ENCODE measurements at regions not wholly inside any gene's neighbourhood (a gene's known extent, or its start where the extent isn't known, plus 50 kb on each side); places are given as distances from the start of the nearest gene placed in this dataset.

GRCh38 chr7:46011501-46011900 lies 90.4 kb upstream of the IGFBP3 start:
- WGBS, 2 experiments (ENCODE audit: extremely low coverage in 1 of 2, insufficient coverage in 1 of 2, insufficient read length in 1 of 2, insufficient replicate concordance in 2 of 2, low coverage in 1 of 2, low lambda C conversion rate in 2 of 2, missing lambda C conversion rate in 1 of 2) = 89% methylated on average over 1 of the region's 1 CpG; no CpG with 5 or more reads in 1 of the 2 experiments
- no peak overlapping the region for H3K23ac ChIP-seq (ENCODE audit: insufficient read length)
- no peaks in the 10 kb centered on the region for H3K27me3 ChIP-seq (replicated peaks in 1 of 4; ENCODE audit: control insufficient read depth in 3 of 4, extremely low read depth in 1 of 4, insufficient read depth in 3 of 4, low read length in 3 of 4)
- H4K8ac ChIP-seq (ENCODE audit: extremely low read depth, insufficient read depth, low read length) = no peak overlapping the region
- H3K4ac ChIP-seq (replicated peaks; ENCODE audit: insufficient read length, low read depth, low read length) = no peak overlapping the region
- no peak overlapping the region for H3K27ac ChIP-seq (ENCODE audit: low read depth, low read length)
- no peak overlapping the region for H2BK20ac ChIP-seq (ENCODE audit: low read length)
- H3K4me1 ChIP-seq (replicated peaks in 1 of 4; ENCODE audit: control insufficient read depth in 3 of 4, insufficient read depth in 4 of 4, low read length in 3 of 4) = peaks cover 0 to 8% (median 5%) of the 10 kb centered on the region in 4 experiments; a peak in 5 of 7 replicates
- no peak overlapping the region for H3K56ac ChIP-seq (replicated peaks; ENCODE audit: insufficient read length, low read depth, low read length)
- DNase-seq (ENCODE audit: low read depth in 1 of 2, low spot score in 2 of 2) (no peak), FAIRE-seq (no peak)
- no peaks in the 10 kb centered on the region for H3K36me3 ChIP-seq (ENCODE audit: control insufficient read depth in 2 of 4, insufficient read depth in 4 of 4, low read length in 3 of 4)
- H3K79me2 ChIP-seq (ENCODE audit: control insufficient read depth in 1 of 2, insufficient read depth in 2 of 2, low read length in 2 of 2) = no peaks in the 10 kb centered on the region
- no peak overlapping the region for H4K91ac ChIP-seq (replicated peaks; ENCODE audit: insufficient read length, low read length)
- no peak overlapping the region for H2BK5ac ChIP-seq (ENCODE audit: low read depth, low read length)
- no peak overlapping the region for H2BK15ac ChIP-seq (ENCODE audit: low read length)
- no peak overlapping the region for H2AK5ac ChIP-seq (ENCODE audit: low read depth, low read length)
- H2BK12ac ChIP-seq (ENCODE audit: low read depth, low read length) = no peak overlapping the region
- no peak overlapping the region for H3K4me3 ChIP-seq (ENCODE audit: extremely low read depth in 1 of 4, insufficient read depth in 2 of 4, low read depth in 3 of 4, low read length in 4 of 4)
- POLR2A ChIA-PET (ENCODE audit: partially characterized antibody) = no interaction called here
- H3K9ac ChIP-seq (replicated peaks in 1 of 4; ENCODE audit: extremely low read depth in 1 of 4, low read depth in 3 of 4, low read length in 3 of 4) = no peak overlapping the region
- TF ChIP-seq GTF2F1 (IDR thresholded peaks at IDR 0.05; ENCODE audit: borderline replicate concordance, low read depth, low read length) (no peak), MAFK (IDR thresholded peaks at IDR 0.05; ENCODE audit: low read depth, low read length) (no peak)
- CTCF ChIA-PET (ENCODE audit: partially characterized antibody) = interaction anchor here (0.8 to 2.1 kb wide), 5 partner anchors 11 to 89 kb away, joined by 3 to 5 read pairs (median 4); no protein-coding TSS in a partner anchor
- no peaks in the 10 kb centered on the region for H4K20me1 ChIP-seq (replicated peaks in 1 of 2; ENCODE audit: control insufficient read depth in 1 of 2, insufficient read depth in 2 of 2, low read length in 2 of 2)
- H3K4me2 ChIP-seq (ENCODE audit: insufficient read depth in 1 of 2, low read depth in 2 of 2, low read length in 2 of 2) = no peak overlapping the region
- no peak overlapping the region for H2AFZ ChIP-seq (ENCODE audit: low read length)
- H3K9me3 ChIP-seq (ENCODE audit: insufficient read depth in 2 of 2, low read depth in 1 of 2, low read length in 1 of 2) = no peaks in the 10 kb centered on the region
- no peak overlapping the region for H3K18ac ChIP-seq (ENCODE audit: extremely low read depth, low read length)
- H3K23me2 ChIP-seq (ENCODE audit: low read depth, low read length) = no peaks in the 10 kb centered on the region
- no peak overlapping the region for H2BK120ac ChIP-seq (replicated peaks; ENCODE audit: low read depth, low read length)
- H4K5ac ChIP-seq (ENCODE audit: insufficient read length, low read depth, low read length) = no peak overlapping the region
- H3K79me1 ChIP-seq (ENCODE audit: low read depth, low read length) = no peaks in the 10 kb centered on the region
- H3K14ac ChIP-seq (ENCODE audit: insufficient read length) = no peak overlapping the region

Measured in H1 (cell line).